ENCODE measurements at regions not wholly inside any gene's neighbourhood (a gene's known extent, or its start where the extent isn't known, plus 50 kb on each side); places are given as distances from the start of the nearest gene placed in this dataset.

DNA sequence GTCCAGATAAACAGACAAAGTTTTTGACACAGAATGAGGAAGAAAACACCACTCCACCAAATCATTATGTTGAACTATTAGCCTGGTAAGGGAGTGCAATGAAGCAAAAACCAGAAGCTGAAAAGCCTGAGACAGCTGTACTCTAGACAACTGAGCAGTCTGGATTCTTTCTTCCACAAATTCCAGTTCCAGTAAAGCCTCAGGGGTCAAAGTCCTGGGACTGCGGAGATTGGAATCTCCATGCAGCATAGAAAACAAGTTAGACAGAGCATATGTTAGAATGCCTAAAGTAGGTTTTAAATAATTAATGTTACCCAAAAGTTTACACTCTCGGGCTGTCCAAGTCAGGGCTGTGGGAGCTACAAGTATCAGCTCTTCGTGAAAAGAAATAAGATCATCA lies 263.2 kb downstream of the TECRL start:
- no peak for TF ChIP-seq CTCF (conservative IDR thresholded peaks at IDR 0.05 in 1 of 2, IDR thresholded peaks at IDR 0.05 in 1 of 2; ENCODE audit: extremely low read depth in 1 of 2, insufficient read depth in 1 of 2, low read depth in 1 of 2, low read length in 2 of 2)
- TF ChIP-seq EZH2 (IDR thresholded peaks at IDR 0.05; ENCODE audit: borderline replicate concordance, low read length): no peak
